CD8-positive, alpha-beta memory T cell (primary cell): ENCODE measurements at regions not wholly inside any gene's neighbourhood (a gene's known extent, or its start where the extent isn't known, plus 50 kb on each side); places are given as distances from the start of the nearest gene placed in this dataset.

Experiments
- CTCF ChIA-PET: fragments of 350-600 bp; sonication (Branson Sonifier 250); formaldehyde crosslinking; loops from one replicate; lab custom pipeline; 2021; ENCODE audit warnings: antibody characterized with exemption; lab: Charles Lee
- POLR2A ChIA-PET: fragments of 350-600 bp; sonication (Branson Sonifier 250); formaldehyde crosslinking; loops from one replicate; lab custom pipeline; 2021; ENCODE audit warnings: antibody characterized with exemption; lab: Charles Lee
- DNase-seq, 5 donors: peaks; one replicate each; pipeline versions ENCODE4 v3.0.0 to v3.0.0-alpha.2; 2020 to 2022; ENCODE audit warnings: mixed read lengths in 1 of 5
- H3K27ac ChIP-seq: one replicate; pipeline ENCODE4 v1.7.0; 2013; ENCODE audit warnings: low read depth, mild to moderate bottlenecking, low read length, moderate library complexity
- H3K27me3 ChIP-seq: 2 replicates; pipeline ENCODE4 v1.7.0; 2013; ENCODE audit warnings: low read length, mild to moderate bottlenecking; ENCODE audit not compliant: insufficient read depth, poor library complexity, severe bottlenecking
- H3K36me3 ChIP-seq: 2 replicates; pipeline ENCODE4 v1.7.0; 2013; ENCODE audit warnings: mild to moderate bottlenecking, low read length, moderate library complexity; ENCODE audit not compliant: insufficient read depth
- H3K4me1 ChIP-seq: 2 replicates; pipeline ENCODE4 v1.7.0; 2013; ENCODE audit warnings: mild to moderate bottlenecking, low read length, moderate library complexity; ENCODE audit not compliant: insufficient read depth
- H3K4me3 ChIP-seq: 2 replicates; pipeline ENCODE4 v1.7.0; 2013; ENCODE audit warnings: mild to moderate bottlenecking, low read length
- H3K9me3 ChIP-seq: 2 replicates; pipeline ENCODE4 v1.7.0; 2013; ENCODE audit warnings: mild to moderate bottlenecking, low read length
- H3K27ac Mint-ChIP-seq, 8 donors: one replicate each; pipeline ENCODE4 v1.8.0; 2020 to 2021; ENCODE audit warnings: mixed read lengths in 8 of 8, mild to moderate bottlenecking in 6 of 8, inconsistent platforms in 3 of 8, moderate library complexity in 3 of 8
- H3K27me3 Mint-ChIP-seq, 2 donors: one replicate each; pipeline ENCODE4 v1.8.0; 2020 to 2021; ENCODE audit warnings: mixed read lengths in 2 of 2, mild to moderate bottlenecking in 1 of 2, moderate library complexity in 1 of 2
- H3K36me3 Mint-ChIP-seq, 3 donors: one replicate each; pipeline ENCODE4 v1.8.0; 2020 to 2021; ENCODE audit warnings: mixed read lengths in 3 of 3, inconsistent platforms in 1 of 3, mild to moderate bottlenecking in 1 of 3
- H3K4me1 Mint-ChIP-seq, 3 donors: one replicate each; pipeline ENCODE4 v1.8.0; 2020 to 2021; ENCODE audit warnings: mixed read lengths in 3 of 3, inconsistent platforms in 1 of 3, mild to moderate bottlenecking in 1 of 3
- H3K4me3 Mint-ChIP-seq, 7 donors: one replicate each; pipeline ENCODE4 v1.8.0; 2020 to 2021; ENCODE audit warnings: mixed read lengths in 7 of 7, mild to moderate bottlenecking in 6 of 7, moderate library complexity in 4 of 7, inconsistent platforms in 2 of 7
- H3K9me3 Mint-ChIP-seq, 5 donors: one replicate each; pipeline ENCODE4 v1.8.0; 2020 to 2022; ENCODE audit warnings: mixed read lengths in 5 of 5, mild to moderate bottlenecking in 3 of 5, moderate library complexity in 2 of 5, inconsistent platforms in 1 of 5

DNA sequence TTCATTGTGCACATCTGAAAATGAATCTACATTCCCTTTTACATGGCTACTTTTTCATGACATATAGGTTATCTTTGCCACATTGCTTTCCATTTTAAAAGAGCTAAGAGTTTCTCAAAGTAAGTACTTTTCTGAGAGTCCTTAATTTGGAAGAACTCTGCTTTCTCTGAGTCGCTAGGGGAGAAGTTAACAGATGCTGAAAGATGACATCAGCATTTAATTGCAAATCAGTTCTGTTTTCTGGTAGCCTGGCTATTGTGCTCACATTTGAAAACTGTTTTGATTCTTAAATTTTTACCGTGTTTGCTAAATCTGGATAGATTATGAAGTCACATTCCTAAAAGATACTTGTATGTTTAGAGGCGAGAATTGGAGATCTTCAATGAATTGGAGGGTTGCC lies 107.7 kb upstream of the C1QTNF9B start:
- peaks cover 0 to 2% (median 0%) of the 10 kb centered on the region in 3 donors for H3K36me3 Mint-ChIP-seq
- no peaks in the 10 kb centered on the region for H3K9me3 ChIP-seq
- ChIA-PET CTCF (no interaction called here), POLR2A (no interaction called here)
- H3K4me1 Mint-ChIP-seq = no peaks in the 10 kb centered on the region
- no peaks in the 10 kb centered on the region for H3K9me3 Mint-ChIP-seq
- H3K27me3 Mint-ChIP-seq = peaks cover 2 to 8% of the 10 kb centered on the region in 2 donors
- H3K4me3 Mint-ChIP-seq = no peak overlapping the region
- no peaks in the 10 kb centered on the region for H3K4me1 ChIP-seq
- H3K27ac ChIP-seq = no peak overlapping the region
- no peak for DNase-seq
- no peak overlapping the region for H3K27ac Mint-ChIP-seq
- no peaks in the 10 kb centered on the region for H3K27me3 ChIP-seq
- no peaks in the 10 kb centered on the region for H3K36me3 ChIP-seq
- H3K4me3 ChIP-seq = no peak overlapping the region

GRCh38 chr13:24005755-24006281 lies 108.5 kb upstream of the C1QTNF9B start:
- POLR2A ChIA-PET = no interaction called here

GRCh38 chr13:24006520-24007248 lies 109.4 kb upstream of the C1QTNF9B start:
- no peak overlapping the region for H3K4me3 Mint-ChIP-seq
- no peak overlapping the region for H3K27ac Mint-ChIP-seq
- POLR2A ChIA-PET = no interaction called here
- Histone ChIP-seq H3K4me1 (no peaks in the 10 kb centered on the region), H3K27ac (no peak overlapping the region), H3K27me3 (no peaks in the 10 kb centered on the region), H3K4me3 (no peak overlapping the region), H3K9me3 (no peaks in the 10 kb centered on the region), H3K36me3 (no peaks in the 10 kb centered on the region)
- no peaks in the 10 kb centered on the region for H3K4me1 Mint-ChIP-seq
- CTCF ChIA-PET = no interaction called here
- no peaks in the 10 kb centered on the region for H3K9me3 Mint-ChIP-seq
- DNase-seq = no peak
- H3K36me3 Mint-ChIP-seq = peaks cover 0 to 2% (median 0%) of the 10 kb centered on the region in 3 donors
- peaks cover 2 to 8% of the 10 kb centered on the region in 2 donors for H3K27me3 Mint-ChIP-seq

More at GRCh38 chr13:24005755-24006281, 108.5 kb upstream of the C1QTNF9B start:
- no peaks in the 10 kb centered on the region for H3K4me1 Mint-ChIP-seq
- Histone ChIP-seq H3K4me1 (no peaks in the 10 kb centered on the region), H3K27ac (no peak overlapping the region), H3K4me3 (no peak overlapping the region), H3K27me3 (no peaks in the 10 kb centered on the region), H3K9me3 (no peaks in the 10 kb centered on the region), H3K36me3 (no peaks in the 10 kb centered on the region)
- peak overlapping the region in 1 of 8 donors; percentile 13 for H3K27ac Mint-ChIP-seq
- H3K4me3 Mint-ChIP-seq = no peak overlapping the region
- H3K9me3 Mint-ChIP-seq = no peaks in the 10 kb centered on the region
- CTCF ChIA-PET = no interaction called here
- no peak for DNase-seq
- H3K36me3 Mint-ChIP-seq = peaks cover 0 to 2% (median 0%) of the 10 kb centered on the region in 3 donors
- peaks cover 2 to 8% of the 10 kb centered on the region in 2 donors for H3K27me3 Mint-ChIP-seq

DNA sequence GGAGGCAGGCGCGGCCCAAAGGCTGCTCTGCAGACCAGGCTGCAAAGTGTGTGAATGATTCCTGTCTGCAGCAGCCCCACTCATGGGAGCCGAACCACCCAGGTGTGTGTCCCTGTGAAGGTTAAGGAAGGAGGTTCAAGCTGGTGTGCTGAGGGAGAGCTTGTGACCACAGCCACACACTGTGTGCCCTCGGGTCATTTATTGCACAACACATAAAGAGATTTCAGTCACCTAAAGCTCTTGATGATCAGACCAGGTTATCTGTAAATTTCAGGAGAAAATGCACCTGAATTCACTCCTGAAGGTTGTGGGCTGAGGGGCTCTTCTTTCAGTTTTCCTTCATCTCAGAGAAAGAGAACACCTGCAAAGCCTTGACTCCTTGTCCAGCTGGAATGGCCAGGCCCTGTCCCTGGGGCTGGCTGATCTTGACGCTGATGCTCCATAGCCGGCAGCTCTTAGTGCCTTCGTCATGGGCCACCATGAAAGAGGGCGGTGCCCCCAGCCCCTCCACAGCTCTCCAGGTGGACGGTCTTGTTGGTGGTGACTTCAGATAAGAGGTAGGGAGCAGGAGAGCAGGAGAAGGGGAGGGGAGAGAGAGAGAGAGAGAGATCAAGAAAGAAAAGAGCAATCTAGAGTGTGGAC lies 110.8 kb upstream of the C1QTNF9B start:
- no peak overlapping the region for H3K4me3 Mint-ChIP-seq
- CTCF ChIA-PET = no interaction called here
- peaks cover 2 to 4% of the 10 kb centered on the region in 2 donors for H3K27me3 Mint-ChIP-seq
- H3K9me3 Mint-ChIP-seq = no peaks in the 10 kb centered on the region
- H3K27ac ChIP-seq = no peak overlapping the region
- POLR2A ChIA-PET = no interaction called here
- no peak for DNase-seq
- no peaks in the 10 kb centered on the region for H3K36me3 ChIP-seq
- H3K36me3 Mint-ChIP-seq = no peaks in the 10 kb centered on the region
- no peaks in the 10 kb centered on the region for H3K9me3 ChIP-seq
- H3K4me1 ChIP-seq = no peaks in the 10 kb centered on the region
- no peak overlapping the region for H3K4me3 ChIP-seq
- peak overlapping the region in 1 of 8 donors; percentile 62 for H3K27ac Mint-ChIP-seq
- no peaks in the 10 kb centered on the region for H3K27me3 ChIP-seq
- no peaks in the 10 kb centered on the region for H3K4me1 Mint-ChIP-seq

GRCh38 chr13:24008679-24009078 lies 111.4 kb upstream of the C1QTNF9B start:
- H3K27ac Mint-ChIP-seq = no peak overlapping the region
- no peaks in the 10 kb centered on the region for H3K9me3 Mint-ChIP-seq
- POLR2A ChIA-PET = no interaction called here
- Histone ChIP-seq H3K9me3 (no peaks in the 10 kb centered on the region), H3K4me1 (no peaks in the 10 kb centered on the region), H3K27me3 (no peaks in the 10 kb centered on the region), H3K4me3 (no peak overlapping the region), H3K36me3 (no peaks in the 10 kb centered on the region), H3K27ac (no peak overlapping the region)
- H3K36me3 Mint-ChIP-seq = no peaks in the 10 kb centered on the region
- H3K4me3 Mint-ChIP-seq = no peak overlapping the region
- peaks cover 2 to 3% of the 10 kb centered on the region in 2 donors for H3K27me3 Mint-ChIP-seq
- CTCF ChIA-PET = no interaction called here
- H3K4me1 Mint-ChIP-seq = no peaks in the 10 kb centered on the region
- no peak for DNase-seq

DNA sequence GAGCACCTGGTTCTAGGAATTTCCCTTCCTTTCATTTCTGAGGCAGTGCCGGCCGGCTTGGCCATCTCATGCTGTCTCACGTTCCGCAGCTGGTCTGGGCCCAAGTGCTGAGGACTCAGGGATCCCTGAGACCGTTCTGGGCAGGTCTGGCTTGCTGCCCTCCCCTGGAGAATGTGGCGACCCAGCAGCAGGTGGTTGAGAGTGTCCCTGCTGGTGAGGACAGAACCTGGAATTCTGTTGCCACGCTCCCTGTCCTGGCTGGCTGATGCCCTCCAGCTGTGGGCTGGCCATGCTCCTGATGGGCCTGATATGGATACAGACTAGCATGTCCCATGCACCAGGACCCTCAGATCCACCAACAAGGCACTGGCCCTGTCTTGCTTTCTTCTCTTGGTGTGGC lies 114.0 kb upstream of the C1QTNF9B start:
- H3K4me3 ChIP-seq = no peak overlapping the region
- ChIA-PET POLR2A (no interaction called here), CTCF (no interaction called here)
- Mint-ChIP-seq H3K4me3 (no peak overlapping the region), H3K9me3 (no peaks in the 10 kb centered on the region), H3K27ac (no peak overlapping the region), H3K4me1 (no peaks in the 10 kb centered on the region), H3K36me3 (no peaks in the 10 kb centered on the region), H3K27me3 (peaks cover 0 to 2% of the 10 kb centered on the region in 2 donors)
- H3K36me3 ChIP-seq = no peaks in the 10 kb centered on the region
- H3K9me3 ChIP-seq = no peaks in the 10 kb centered on the region
- DNase-seq = no peak
- no peaks in the 10 kb centered on the region for H3K4me1 ChIP-seq
- no peak overlapping the region for H3K27ac ChIP-seq
- H3K27me3 ChIP-seq = no peaks in the 10 kb centered on the region

GRCh38 chr13:24012648-24013047 lies 115.3 kb upstream of the C1QTNF9B start:
- no peaks in the 10 kb centered on the region for H3K9me3 Mint-ChIP-seq
- H3K36me3 Mint-ChIP-seq = no peaks in the 10 kb centered on the region
- H3K27me3 Mint-ChIP-seq = no peaks in the 10 kb centered on the region
- no peaks in the 10 kb centered on the region for H3K4me1 Mint-ChIP-seq
- DNase-seq = no peak
- ChIA-PET POLR2A (no interaction called here), CTCF (no interaction called here)
- Histone ChIP-seq H3K27me3 (no peaks in the 10 kb centered on the region), H3K27ac (no peak overlapping the region), H3K9me3 (no peaks in the 10 kb centered on the region), H3K4me1 (no peaks in the 10 kb centered on the region), H3K36me3 (no peaks in the 10 kb centered on the region), H3K4me3 (no peak overlapping the region)
- H3K27ac Mint-ChIP-seq = no peak overlapping the region
- no peak overlapping the region for H3K4me3 Mint-ChIP-seq

DNA sequence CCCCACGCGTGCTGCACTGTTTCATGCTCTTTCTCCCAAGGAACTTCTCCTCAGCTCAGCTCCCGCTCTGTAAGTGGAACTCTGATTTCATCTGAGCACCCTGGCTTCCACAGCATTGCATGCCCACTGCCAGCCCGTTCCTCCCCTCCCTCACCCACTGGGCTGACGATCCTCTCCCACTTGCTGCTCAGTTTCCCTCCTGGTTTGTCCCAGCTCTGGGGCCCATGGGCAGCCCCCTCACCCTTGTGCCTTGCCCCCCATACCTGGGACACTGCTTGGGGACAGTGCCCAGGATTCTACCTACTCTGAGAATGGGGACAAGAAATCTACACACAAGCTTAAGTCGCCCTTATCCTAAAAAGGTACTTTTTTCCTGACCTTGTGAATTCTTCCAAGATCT lies 115.9 kb upstream of the C1QTNF9B start:
- POLR2A ChIA-PET = no interaction called here
- H3K27me3 ChIP-seq = no peaks in the 10 kb centered on the region
- Mint-ChIP-seq H3K27me3 (no peaks in the 10 kb centered on the region), H3K4me3 (no peak overlapping the region), H3K36me3 (no peaks in the 10 kb centered on the region), H3K9me3 (no peaks in the 10 kb centered on the region), H3K4me1 (no peaks in the 10 kb centered on the region), H3K27ac (no peak overlapping the region)
- no peaks in the 10 kb centered on the region for H3K36me3 ChIP-seq
- no peak overlapping the region for H3K4me3 ChIP-seq
- CTCF ChIA-PET = no interaction called here
- H3K27ac ChIP-seq = no peak overlapping the region
- H3K9me3 ChIP-seq = no peaks in the 10 kb centered on the region
- no peaks in the 10 kb centered on the region for H3K4me1 ChIP-seq
- no peak for DNase-seq
